ENCODE measurements at regions not wholly inside any gene's neighbourhood (a gene's known extent, or its start where the extent isn't known, plus 50 kb on each side); places are given as distances from the start of the nearest gene placed in this dataset.

DNA sequence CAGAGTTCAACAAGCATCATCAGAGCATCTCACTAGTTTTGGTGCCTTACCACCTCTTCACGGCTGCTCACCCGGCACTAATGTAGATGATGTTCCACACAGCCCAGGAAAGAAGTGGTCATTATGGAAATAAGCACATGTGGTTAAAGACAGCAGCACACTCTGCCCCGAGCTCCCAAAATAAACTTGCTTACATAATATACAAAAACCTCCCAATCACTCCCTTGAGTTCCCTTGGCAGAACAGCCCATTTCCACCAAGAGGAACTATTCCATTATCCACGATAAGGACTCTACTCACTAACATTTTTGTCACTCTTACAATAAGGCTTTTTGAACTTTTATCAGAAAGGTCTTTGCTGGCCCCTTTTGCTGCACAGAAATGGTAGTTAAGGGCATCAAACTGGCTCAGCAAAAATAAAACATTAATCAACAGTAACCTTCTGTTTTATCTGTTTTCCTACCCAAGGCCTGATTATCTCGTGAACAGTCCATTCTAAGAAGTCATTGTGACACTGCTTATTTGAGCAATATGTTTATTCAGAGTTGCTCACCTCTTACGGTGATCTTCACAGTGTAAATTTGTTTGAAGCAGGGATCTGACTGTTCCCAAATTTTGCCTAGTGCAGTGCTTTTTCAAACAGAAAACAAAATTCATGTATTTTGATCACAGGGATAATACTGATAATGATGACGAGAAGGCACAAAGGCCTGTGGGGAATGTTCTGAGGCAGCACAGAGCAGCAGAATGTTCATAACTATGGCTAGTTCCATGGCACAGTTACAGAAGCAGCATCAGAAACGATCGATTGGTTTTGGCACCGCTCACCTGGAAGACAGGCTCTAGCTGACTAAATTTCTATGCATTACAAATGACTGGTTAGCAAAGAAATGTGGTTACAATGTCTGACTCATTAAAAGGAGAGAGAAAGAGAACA lies 399.8 kb upstream of the PIK3R1 start:
- Histone ChIP-seq H3K4me1 (ENCODE audit: control insufficient read depth in 2 of 3, insufficient read depth in 2 of 3, low read depth in 1 of 3, low read length in 3 of 3) (peaks cover 0 to 3% (median 0%) of the 10 kb centered on the region in 3 donors), H3K27ac (ENCODE audit: low read depth in 2 of 2, low read length in 2 of 2) (peak overlapping the region in 1 of 2 donors; percentile 8), H3K4me3 (ENCODE audit: low read length in 3 of 3) (no peak overlapping the region), H3K27me3 (ENCODE audit: control insufficient read depth, insufficient read depth, low read length) (no peaks in the 10 kb centered on the region), H3K9me3 (ENCODE audit: control insufficient read depth in 2 of 3, insufficient read depth in 1 of 3, low read length in 3 of 3) (no peaks in the 10 kb centered on the region), H3K36me3 (ENCODE audit: control insufficient read depth in 2 of 3, insufficient read depth in 3 of 3, low read length in 3 of 3) (no peaks in the 10 kb centered on the region), H3K9ac (ENCODE audit: low read length in 3 of 3) (no peak overlapping the region)
- DNase-seq (no peak), FAIRE-seq (no peak)
- intact Hi-C loops (cut with DNase I): no loop called here
- TF ChIP-seq, protein P1, sequence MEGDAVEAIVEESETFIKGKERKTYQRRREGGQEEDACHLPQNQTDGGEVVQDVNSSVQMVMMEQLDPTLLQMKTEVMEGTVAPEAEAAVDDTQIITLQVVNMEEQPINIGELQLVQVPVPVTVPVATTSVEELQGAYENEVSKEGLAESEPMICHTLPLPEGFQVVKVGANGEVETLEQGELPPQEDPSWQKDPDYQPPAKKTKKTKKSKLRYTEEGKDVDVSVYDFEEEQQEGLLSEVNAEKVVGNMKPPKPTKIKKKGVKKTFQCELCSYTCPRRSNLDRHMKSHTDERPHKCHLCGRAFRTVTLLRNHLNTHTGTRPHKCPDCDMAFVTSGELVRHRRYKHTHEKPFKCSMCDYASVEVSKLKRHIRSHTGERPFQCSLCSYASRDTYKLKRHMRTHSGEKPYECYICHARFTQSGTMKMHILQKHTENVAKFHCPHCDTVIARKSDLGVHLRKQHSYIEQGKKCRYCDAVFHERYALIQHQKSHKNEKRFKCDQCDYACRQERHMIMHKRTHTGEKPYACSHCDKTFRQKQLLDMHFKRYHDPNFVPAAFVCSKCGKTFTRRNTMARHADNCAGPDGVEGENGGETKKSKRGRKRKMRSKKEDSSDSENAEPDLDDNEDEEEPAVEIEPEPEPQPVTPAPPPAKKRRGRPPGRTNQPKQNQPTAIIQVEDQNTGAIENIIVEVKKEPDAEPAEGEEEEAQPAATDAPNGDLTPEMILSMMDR (IDR thresholded peaks at IDR 0.05; ENCODE audit: borderline replicate concordance, extremely low read depth, insufficient read depth): no peak

DNA sequence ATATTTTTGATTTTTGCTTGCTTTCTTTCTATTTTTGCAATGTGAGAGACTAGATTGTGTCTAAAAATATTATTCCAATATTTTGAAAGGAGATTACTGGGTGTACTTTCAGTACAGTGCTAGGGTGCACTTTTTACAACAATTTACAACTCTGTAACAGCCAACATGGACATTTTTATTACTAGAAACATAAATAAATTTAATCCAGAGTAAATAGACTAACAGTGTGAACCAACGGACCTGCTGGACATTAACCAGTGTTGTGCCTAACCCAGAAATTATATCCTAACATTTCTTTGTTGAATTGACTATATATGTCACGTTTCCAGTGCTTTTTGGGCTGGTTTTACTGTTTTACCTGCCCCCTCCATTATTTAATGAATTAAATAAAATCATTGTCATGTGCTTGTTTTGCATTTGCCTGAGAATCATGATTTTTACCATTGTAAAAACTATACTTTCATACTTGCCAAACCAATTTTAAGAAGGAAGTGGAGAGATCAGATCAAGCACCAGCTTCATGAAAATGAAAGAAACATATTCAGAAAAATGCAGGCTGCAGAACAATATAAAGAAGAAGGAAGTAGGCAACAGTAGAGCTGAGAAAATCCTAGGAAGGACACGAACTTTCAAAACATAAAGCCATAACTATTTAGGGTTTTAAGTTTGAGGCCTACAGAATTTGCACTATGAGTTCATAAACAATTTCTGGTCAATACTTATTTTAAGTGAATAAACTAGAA lies 400.8 kb upstream of the PIK3R1 start:
- Histone ChIP-seq H3K27ac (ENCODE audit: low read depth in 2 of 2, low read length in 2 of 2) (no peak overlapping the region), H3K4me1 (ENCODE audit: control insufficient read depth in 2 of 3, insufficient read depth in 2 of 3, low read depth in 1 of 3, low read length in 3 of 3) (peaks cover 0 to 3% (median 0%) of the 10 kb centered on the region in 3 donors), H3K9me3 (ENCODE audit: control insufficient read depth in 2 of 3, insufficient read depth in 1 of 3, low read length in 3 of 3) (no peaks in the 10 kb centered on the region), H3K9ac (ENCODE audit: low read length in 3 of 3) (no peak overlapping the region), H3K4me3 (ENCODE audit: low read length in 3 of 3) (no peak overlapping the region), H3K36me3 (ENCODE audit: control insufficient read depth in 2 of 3, insufficient read depth in 3 of 3, low read length in 3 of 3) (no peaks in the 10 kb centered on the region), H3K27me3 (ENCODE audit: control insufficient read depth, insufficient read depth, low read length) (no peaks in the 10 kb centered on the region)
- FAIRE-seq (no peak), DNase-seq (peak in 1 of 5 donors; percentile 21)
- TF ChIP-seq, protein P1 (IDR thresholded peaks at IDR 0.05; ENCODE audit: borderline replicate concordance, extremely low read depth, insufficient read depth): no peak
- intact Hi-C loops (cut with DNase I): no loop called here

DNA sequence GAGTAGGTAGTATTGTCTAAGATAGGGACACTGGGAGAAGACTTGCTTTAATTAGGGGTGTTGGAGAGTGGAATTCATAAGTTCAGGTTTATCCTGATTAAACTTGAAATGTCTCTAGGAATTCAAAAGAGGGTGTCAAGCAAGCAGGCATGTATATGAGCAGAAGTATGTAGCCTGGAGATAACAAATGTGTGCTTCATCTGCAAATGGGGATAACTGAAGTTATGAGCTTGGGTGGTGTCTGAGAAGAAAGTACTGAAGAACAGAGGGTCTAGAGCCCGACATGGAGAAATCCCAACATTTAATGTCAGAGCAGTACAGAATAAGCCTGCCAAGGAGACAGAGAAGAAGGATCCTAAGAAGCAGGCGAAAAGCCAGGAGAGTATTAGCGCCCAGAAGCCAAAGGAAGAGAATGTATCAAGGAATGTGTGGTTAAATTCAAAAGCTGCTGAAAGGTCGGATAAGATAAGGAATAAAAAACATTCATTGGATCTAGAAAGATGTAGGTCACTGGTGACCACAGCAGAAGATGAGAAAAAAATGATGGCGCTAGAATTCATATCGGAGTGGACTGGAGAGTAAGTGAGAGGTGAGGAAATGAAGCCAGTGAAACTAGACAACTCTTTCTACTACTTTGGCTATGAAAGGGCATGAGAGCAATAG lies 401.5 kb upstream of the PIK3R1 start:
- Histone ChIP-seq H3K27me3 (ENCODE audit: control insufficient read depth, insufficient read depth, low read length) (no peaks in the 10 kb centered on the region), H3K36me3 (ENCODE audit: control insufficient read depth in 2 of 3, insufficient read depth in 3 of 3, low read length in 3 of 3) (no peaks in the 10 kb centered on the region), H3K4me3 (ENCODE audit: low read length in 3 of 3) (no peak overlapping the region), H3K27ac (ENCODE audit: low read depth in 2 of 2, low read length in 2 of 2) (no peak overlapping the region), H3K9me3 (ENCODE audit: control insufficient read depth in 2 of 3, insufficient read depth in 1 of 3, low read length in 3 of 3) (no peaks in the 10 kb centered on the region), H3K4me1 (ENCODE audit: control insufficient read depth in 2 of 3, insufficient read depth in 2 of 3, low read depth in 1 of 3, low read length in 3 of 3) (peaks cover 0 to 3% (median 0%) of the 10 kb centered on the region in 3 donors), H3K9ac (ENCODE audit: low read length in 3 of 3) (no peak overlapping the region)
- DNase-seq (peak in 1 of 5 donors; percentile 14), FAIRE-seq (no peak)
- intact Hi-C loops (cut with DNase I): no loop called here
- TF ChIP-seq, protein P1 (IDR thresholded peaks at IDR 0.05; ENCODE audit: borderline replicate concordance, extremely low read depth, insufficient read depth): no peak

All from kidney (tissue), 13 donors.